ENCODE measurements at regions not wholly inside any gene's neighbourhood (a gene's known extent, or its start where the extent isn't known, plus 50 kb on each side); places are given as distances from the start of the nearest gene placed in this dataset.

DNA sequence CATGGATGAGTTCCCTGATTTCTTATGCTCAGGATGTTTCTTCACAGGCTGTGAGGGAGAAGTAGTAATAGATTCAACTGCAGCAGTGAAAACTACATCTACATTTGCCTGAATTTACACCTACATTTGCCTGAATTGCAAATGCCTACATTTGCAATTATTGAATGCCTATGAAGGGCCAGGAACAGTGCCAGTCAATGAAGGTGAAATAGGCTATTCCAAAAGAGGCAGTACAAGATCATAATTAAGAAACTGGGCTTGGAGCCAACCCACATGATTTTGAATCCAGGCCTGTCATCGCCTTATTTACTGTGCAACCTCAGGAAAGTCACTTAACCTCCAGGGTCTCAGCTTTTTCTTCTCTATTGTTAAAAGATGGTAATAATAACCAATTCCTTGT lies 1353.3 kb downstream of the FAM181B start:
- TF ChIP-seq FOXK2 (IDR thresholded peaks at IDR 0.05): no peak
- no peak for TF ChIP-seq BHLHE40 (IDR thresholded peaks at IDR 0.05; ENCODE audit: borderline replicate concordance)
- no peak for TF ChIP-seq HDGF (IDR thresholded peaks at IDR 0.05; ENCODE audit: borderline replicate concordance)
- TF ChIP-seq TARDBP (IDR thresholded peaks at IDR 0.05): no peak
- no peak for TF ChIP-seq FOXM1 (IDR thresholded peaks at IDR 0.05; ENCODE audit: borderline replicate concordance)
- TF ChIP-seq ELF4 (IDR thresholded peaks at IDR 0.05): no peak
- no peak for TF ChIP-seq L3MBTL2 (conservative IDR thresholded peaks at IDR 0.05)
- TF ChIP-seq SP1 (IDR thresholded peaks at IDR 0.05): no peak
- no peak for TF ChIP-seq LEF1 (IDR thresholded peaks at IDR 0.05; ENCODE audit: borderline replicate concordance)
- no peak for TF ChIP-seq FOXA1 (IDR thresholded peaks at IDR 0.05)
- TF ChIP-seq, protein P1, sequence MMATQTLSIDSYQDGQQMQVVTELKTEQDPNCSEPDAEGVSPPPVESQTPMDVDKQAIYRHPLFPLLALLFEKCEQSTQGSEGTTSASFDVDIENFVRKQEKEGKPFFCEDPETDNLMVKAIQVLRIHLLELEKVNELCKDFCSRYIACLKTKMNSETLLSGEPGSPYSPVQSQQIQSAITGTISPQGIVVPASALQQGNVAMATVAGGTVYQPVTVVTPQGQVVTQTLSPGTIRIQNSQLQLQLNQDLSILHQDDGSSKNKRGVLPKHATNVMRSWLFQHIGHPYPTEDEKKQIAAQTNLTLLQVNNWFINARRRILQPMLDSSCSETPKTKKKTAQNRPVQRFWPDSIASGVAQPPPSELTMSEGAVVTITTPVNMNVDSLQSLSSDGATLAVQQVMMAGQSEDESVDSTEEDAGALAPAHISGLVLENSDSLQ (IDR thresholded peaks at IDR 0.05): no peak
